Activated CD4-positive, alpha-beta T cell treated with anti-CD3 and anti-CD28 coated beads, Interleukin-10, Interleukin-2, amounts not matched to agents 100 ng/mL and 50 ng/mL, durations not matched to agents 16 hours and 8 hours (primary cell): ENCODE measurements at regions not wholly inside any gene's neighbourhood (a gene's known extent, or its start where the extent isn't known, plus 50 kb on each side); places are given as distances from the start of the nearest gene placed in this dataset.

Experiments
- DNase-seq: peaks from one replicate; pipeline ENCODE4 v3.0.0-alpha.2; 2020

DNA sequence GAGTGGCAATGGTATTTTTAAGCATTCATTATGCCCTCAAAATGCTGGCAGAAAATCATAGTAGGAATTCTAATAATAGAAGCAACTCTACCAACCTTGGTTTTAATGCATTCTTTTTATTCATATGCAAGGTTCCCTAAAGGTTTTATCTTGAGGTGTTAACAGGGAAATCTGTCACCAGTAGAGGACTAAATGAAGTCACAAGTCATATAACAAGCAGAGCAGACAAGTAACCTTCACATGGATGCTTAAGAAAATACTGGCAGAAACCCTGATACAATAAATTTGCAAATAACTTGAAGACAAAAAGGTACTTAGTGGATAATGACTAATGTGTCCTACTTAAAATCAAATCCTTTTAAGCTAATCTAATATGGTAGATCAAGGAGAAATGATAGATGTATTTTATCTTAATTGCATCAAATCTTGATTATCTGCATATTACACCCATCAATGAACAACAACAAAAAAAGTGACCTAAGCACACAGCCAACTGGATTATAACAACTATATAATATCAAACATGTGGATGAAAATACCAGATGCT, 73.3 kb downstream of the RFC3 start:
- no peak for DNase-seq

- no peak for DNase-seq
Measured at GRCh38 chr13:33893559-33893958, 75.6 kb downstream of the RFC3 start.

- DNase-seq, result no peak
Measured at GRCh38 chr13:33904431-33904830, 86.5 kb downstream of the RFC3 start.

DNA sequence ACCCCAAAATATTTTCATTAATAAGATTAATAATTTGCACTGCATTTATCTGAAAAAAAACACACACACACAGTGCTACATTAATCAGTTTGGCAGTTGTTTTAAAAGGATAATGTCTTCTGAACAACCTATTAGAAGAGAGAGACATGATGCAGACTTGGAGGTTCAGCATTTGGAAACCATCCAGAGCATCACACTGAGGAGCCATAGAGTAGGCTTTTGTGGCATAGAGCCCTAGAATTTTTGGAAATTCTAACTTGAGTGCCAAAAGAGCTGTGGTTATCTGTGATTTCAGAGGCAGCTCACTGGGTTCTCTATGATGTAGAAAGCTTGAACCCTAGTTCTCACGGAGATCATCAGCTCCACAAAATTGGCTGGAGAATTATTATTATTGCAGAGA, 90.2 kb downstream of the RFC3 start:
- no peak for DNase-seq

GRCh38 chr13:33910255-33910654, 92.3 kb downstream of the RFC3 start:
- DNase-seq, result no peak

- no peak for DNase-seq
Measured at GRCh38 chr13:33911521-33911920, 93.6 kb downstream of the RFC3 start.

- no peak for DNase-seq
Measured at GRCh38 chr13:33913829-33914228, 95.9 kb downstream of the RFC3 start.

- DNase-seq, result no peak
Measured at GRCh38 chr13:33917190-33917589, 99.2 kb downstream of the RFC3 start.

- DNase-seq, result no peak
Measured at GRCh38 chr13:33918199-33918932, 100.4 kb downstream of the RFC3 start.

GRCh38 chr13:33919120-33919519, 101.2 kb downstream of the RFC3 start:
- DNase-seq, result no peak

GRCh38 chr13:33925563-33925962, 107.6 kb downstream of the RFC3 start:
- no peak for DNase-seq

- DNase-seq, result no peak
Measured at GRCh38 chr13:33927315-33927714, 109.4 kb downstream of the RFC3 start.

GRCh38 chr13:33931397-33932311, 113.7 kb downstream of the RFC3 start:
- peak; percentile 36 for DNase-seq

GRCh38 chr13:33932769-33933406, 114.9 kb downstream of the RFC3 start:
- DNase-seq, result no peak

DNA sequence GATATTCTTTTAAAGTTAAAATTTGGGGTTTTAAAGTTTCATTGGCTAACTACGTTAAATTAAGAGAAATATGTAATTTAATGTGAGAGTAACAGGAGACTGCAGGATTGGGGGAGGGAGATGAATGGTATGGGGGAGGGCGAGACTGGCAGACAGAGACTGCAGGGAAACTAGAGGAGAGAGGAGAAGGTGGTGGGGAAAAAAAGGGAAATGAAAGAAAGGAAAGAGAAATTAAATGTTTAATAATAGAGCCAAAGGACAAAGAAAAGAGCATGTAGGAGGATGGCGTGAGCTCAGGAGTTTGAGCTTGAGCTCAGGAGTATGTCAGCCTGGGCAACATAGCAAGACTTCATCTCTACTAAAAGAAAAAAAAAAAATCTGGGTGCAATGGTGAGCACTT, 115.9 kb downstream of the RFC3 start:
- DNase-seq, result no peak

GRCh38 chr13:33934343-33934742, 116.4 kb downstream of the RFC3 start:
- no peak for DNase-seq

- DNase-seq, result no peak
Measured at GRCh38 chr13:33934951-33935371, 117.0 kb downstream of the RFC3 start.

DNA sequence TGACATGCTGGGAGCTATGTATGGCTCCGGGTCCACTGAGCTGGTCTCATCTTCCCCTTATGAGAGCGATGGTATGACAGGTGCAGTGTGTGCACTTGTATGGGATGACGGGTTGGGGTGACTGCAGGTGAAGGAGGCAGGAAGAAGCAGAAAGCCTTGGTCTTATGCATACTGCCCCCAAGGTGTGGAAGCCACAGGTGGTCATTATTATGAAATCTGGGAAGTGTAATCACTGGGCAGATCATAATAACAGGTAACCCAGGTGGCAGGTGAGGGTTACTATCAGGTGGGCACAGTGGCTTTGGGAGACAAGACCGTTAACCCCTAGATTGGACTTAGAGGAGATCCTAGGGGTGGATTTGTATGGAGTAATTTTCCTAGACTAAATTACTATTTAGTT, 118.0 kb downstream of the RFC3 start:
- no peak for DNase-seq

DNA sequence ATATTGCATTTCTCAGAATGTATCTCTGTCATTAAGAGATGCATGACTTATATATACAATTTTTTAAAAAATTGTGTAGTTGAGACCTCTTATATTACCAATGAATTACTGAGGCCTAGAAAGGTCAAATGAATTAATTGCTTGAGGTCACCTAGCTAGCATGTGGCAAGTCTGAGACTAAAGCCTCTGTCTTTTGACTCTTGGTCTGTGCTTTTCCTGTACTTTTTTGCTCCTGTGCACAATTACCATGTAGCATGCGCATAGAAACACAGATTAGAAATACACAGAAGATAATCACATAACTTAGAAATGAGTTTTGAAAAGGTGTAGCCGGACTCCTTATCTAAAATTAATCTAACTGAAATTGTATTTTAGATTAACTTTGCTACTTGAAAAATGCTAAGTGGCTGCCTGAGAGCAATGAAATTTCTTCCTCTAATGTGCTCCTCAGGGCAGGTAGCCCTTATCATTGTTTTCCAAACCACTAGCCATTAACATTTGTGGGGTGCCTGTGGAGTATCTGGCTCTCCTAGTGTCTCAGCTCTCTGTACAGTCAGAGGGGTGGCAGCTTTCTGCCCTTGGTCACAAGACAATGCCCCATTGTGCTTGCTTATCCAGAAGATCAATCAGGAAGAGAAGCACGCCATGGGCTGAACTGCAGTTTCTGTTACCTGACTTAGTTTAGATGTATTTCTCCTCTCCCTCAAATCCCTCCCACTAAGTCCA, 119.6 kb downstream of the RFC3 start:
- DNase-seq, result no peak

DNA sequence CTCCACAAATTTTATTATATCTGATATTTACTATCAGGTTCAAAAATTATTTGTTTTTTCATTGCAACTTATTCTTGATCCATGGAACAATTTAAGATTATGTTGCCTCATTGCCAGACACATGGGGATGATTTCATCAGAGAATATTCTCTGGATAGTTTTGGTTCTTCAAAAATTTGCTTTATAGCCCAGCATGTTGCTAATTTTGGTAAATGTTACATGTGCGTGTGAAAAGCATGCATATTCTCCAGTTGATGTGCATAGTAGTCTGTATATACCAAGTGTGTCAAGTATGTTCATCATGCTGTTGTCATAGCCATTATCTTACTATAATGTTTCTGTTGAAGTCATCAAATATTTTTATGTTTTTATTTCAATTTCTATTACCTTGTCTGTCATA, 122.3 kb downstream of the RFC3 start:
- no peak for DNase-seq

DNA sequence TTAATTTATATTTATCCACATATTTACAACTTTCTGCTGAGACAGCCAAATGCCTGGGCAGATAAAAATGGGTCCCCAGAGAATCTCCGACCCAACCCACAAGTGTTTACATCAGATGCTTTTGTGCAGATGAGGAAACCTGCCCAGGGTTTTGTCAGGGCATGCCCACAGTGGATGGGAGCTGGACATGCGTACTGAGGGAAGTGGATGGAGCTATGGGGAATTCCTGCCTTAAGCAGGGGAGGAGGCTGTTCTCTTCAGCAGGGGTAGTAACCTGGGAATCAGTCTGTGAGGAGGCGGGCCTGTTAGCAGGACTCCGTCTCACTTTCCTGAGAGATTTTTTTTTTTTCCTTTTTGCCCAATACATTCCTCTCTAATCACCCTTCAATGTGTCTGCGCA, 122.9 kb downstream of the RFC3 start:
- DNase-seq, result no peak

- no peak for DNase-seq
Measured at GRCh38 chr13:33945477-33945876, 127.5 kb downstream of the RFC3 start.

DNA sequence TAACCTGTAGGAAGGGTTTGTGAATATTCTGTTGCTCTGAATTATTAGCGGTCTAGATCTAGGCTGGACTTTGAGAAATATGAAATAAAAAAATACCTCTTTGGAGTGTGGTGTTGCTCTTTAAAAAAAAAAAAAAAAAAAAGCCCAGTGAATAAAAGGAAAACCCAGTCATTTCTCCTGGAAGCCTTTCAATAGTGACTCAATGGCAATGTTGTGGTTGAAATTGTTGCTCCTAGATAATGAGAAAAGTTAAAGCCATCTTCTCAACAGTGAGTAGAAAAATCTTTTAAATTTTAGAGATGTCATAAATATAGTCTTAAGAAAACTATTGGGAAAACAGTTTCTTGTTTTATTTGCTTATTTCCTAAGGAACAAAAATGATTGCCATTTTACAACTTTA, 135.3 kb downstream of the RFC3 start:
- no peak for DNase-seq
